Mesenchymal stem cell (in vitro differentiated cells and primary cell): ENCODE measurements at regions not wholly inside any gene's neighbourhood (a gene's known extent, or its start where the extent isn't known, plus 50 kb on each side); places are given as distances from the start of the nearest gene placed in this dataset.

Experiments
- DNase-seq: peaks from one replicate; pipeline ENCODE4 v3.0.0-alpha.2; 2013
- H2AFZ ChIP-seq: one replicate; pipeline ENCODE4 v1.6.1; 2013; ENCODE audit warnings: low read depth, mild to moderate bottlenecking, control low read depth, inconsistent platforms, low read length, moderate library complexity
- H2AK5ac ChIP-seq: 2 replicates; pipeline ENCODE4 v1.6.1; 2013; ENCODE audit warnings: low read length, moderate library complexity, mild to moderate bottlenecking, inconsistent platforms; ENCODE audit not compliant: severe bottlenecking
- H2BK120ac ChIP-seq: one replicate; pipeline ENCODE4 v1.6.1; 2013; ENCODE audit warnings: low read depth, mild to moderate bottlenecking, inconsistent platforms, low read length, moderate library complexity
- H2BK12ac ChIP-seq, 2 experiments: one replicate each; pipeline ENCODE4 v1.6.1; 2013; ENCODE audit warnings: inconsistent platforms in 2 of 2, low read length in 2 of 2, mild to moderate bottlenecking in 2 of 2, moderate library complexity in 2 of 2, control low read depth in 1 of 2
- H2BK15ac ChIP-seq: one replicate; pipeline ENCODE4 v1.6.1; 2013; ENCODE audit warnings: mild to moderate bottlenecking, low read depth, inconsistent platforms; ENCODE audit not compliant: poor library complexity, severe bottlenecking
- H2BK5ac ChIP-seq: 2 replicates; pipeline ENCODE4 v1.6.1; 2013; ENCODE audit warnings: low read depth, mild to moderate bottlenecking, low read length, control low read depth, inconsistent platforms; ENCODE audit not compliant: poor library complexity, severe bottlenecking
- H3K14ac ChIP-seq, 2 experiments: one replicate each; pipeline ENCODE4 v1.6.1; 2013; ENCODE audit warnings: inconsistent platforms in 2 of 2, low read length in 2 of 2, control low read depth in 1 of 2, mild to moderate bottlenecking in 1 of 2, moderate library complexity in 1 of 2
- H3K18ac ChIP-seq, 2 experiments: one replicate each; pipeline ENCODE4 v1.6.1; 2013; ENCODE audit warnings: inconsistent platforms in 2 of 2, low read length in 2 of 2, control low read depth in 1 of 2, low read depth in 1 of 2, mild to moderate bottlenecking in 1 of 2
- H3K23ac ChIP-seq, 2 experiments: one replicate each; pipeline ENCODE4 v1.6.1; 2013; ENCODE audit warnings: inconsistent platforms in 2 of 2, low read length in 2 of 2, mild to moderate bottlenecking in 2 of 2, moderate library complexity in 2 of 2, control low read depth in 1 of 2
- H3K27ac ChIP-seq: 2 replicates; pipeline ENCODE4 v1.5.1; 2013; ENCODE audit warnings: mild to moderate bottlenecking, moderate library complexity, low read length, control low read depth, inconsistent platforms; ENCODE audit not compliant: poor library complexity, severe bottlenecking
- H3K27me3 ChIP-seq, 2 experiments: 2 replicates each; pipeline versions ENCODE4 v1.6.1 to v1.7.0; 2013; ENCODE audit warnings: low read length in 2 of 2, mild to moderate bottlenecking in 2 of 2, moderate library complexity in 2 of 2, control low read depth in 1 of 2, inconsistent platforms in 1 of 2; ENCODE audit not compliant: control insufficient read depth in 1 of 2, insufficient read depth in 1 of 2
- H3K36me3 ChIP-seq, 2 experiments: 2 replicates each; pipeline versions ENCODE4 v1.6.1 to v1.7.0; 2013; ENCODE audit warnings: low read length in 2 of 2, control low read depth in 1 of 2, inconsistent platforms in 1 of 2, low read depth in 1 of 2, mild to moderate bottlenecking in 1 of 2; ENCODE audit not compliant: insufficient read depth in 2 of 2, control insufficient read depth in 1 of 2
- H3K4ac ChIP-seq, 2 experiments: one replicate each; pipeline ENCODE4 v1.6.1; 2013; ENCODE audit warnings: inconsistent platforms in 2 of 2, low read length in 2 of 2, mild to moderate bottlenecking in 2 of 2, moderate library complexity in 2 of 2, control low read depth in 1 of 2, low read depth in 1 of 2
- H3K4me1 ChIP-seq: 2 replicates; pipeline ENCODE4 v1.6.1; 2013; ENCODE audit warnings: low read depth, low read length, control low read depth; ENCODE audit not compliant: control insufficient read depth, insufficient read depth
- H3K4me2 ChIP-seq: 2 replicates; pipeline ENCODE4 v1.6.1; 2013; ENCODE audit warnings: low read length, mild to moderate bottlenecking, inconsistent platforms; ENCODE audit not compliant: poor library complexity, severe bottlenecking
- H3K4me3 ChIP-seq, 2 experiments: 2 replicates each; pipeline versions ENCODE4 v1.5.1 to v1.7.0; 2013; ENCODE audit warnings: low read length in 2 of 2, mild to moderate bottlenecking in 2 of 2, control low read depth in 1 of 2, low read depth in 1 of 2; ENCODE audit not compliant: insufficient read depth in 1 of 2
- H3K79me1 ChIP-seq: replicated peaks from 2 replicates; pipeline ENCODE4 v1.6.1; 2013; ENCODE audit warnings: mild to moderate bottlenecking, control low read depth, low read length, inconsistent platforms; ENCODE audit not compliant: poor library complexity, severe bottlenecking
- H3K9ac ChIP-seq: 2 replicates; pipeline ENCODE4 v1.7.0; 2013; ENCODE audit warnings: mild to moderate bottlenecking, low read length, moderate library complexity
- H3K9me3 ChIP-seq: 2 replicates; pipeline ENCODE4 v1.7.0; 2013; ENCODE audit warnings: mild to moderate bottlenecking, low read length; ENCODE audit not compliant: control insufficient read depth
- H4K8ac ChIP-seq: one replicate; pipeline ENCODE4 v1.6.1; 2013; ENCODE audit warnings: inconsistent platforms, mild to moderate bottlenecking, low read length, moderate library complexity
- H4K91ac ChIP-seq: one replicate; pipeline ENCODE4 v1.6.1; 2013; ENCODE audit warnings: mild to moderate bottlenecking, low read length, inconsistent platforms
- WGBS: methylation state at CpG from one replicate; pipeline ENCODE4 v1.1.7; 2013; ENCODE audit warnings: mixed read lengths; 5-methylcytosine and 5-hydroxymethylcytosine counted together

- H3K9me3 ChIP-seq, result no peaks in the 10 kb centered on the region
- 59% methylated on average over 2 of the region's 2 CpGs for WGBS
- no peak overlapping the region for H4K91ac ChIP-seq
- DNase-seq, result no peak
- no peak overlapping the region for H3K4me2 ChIP-seq
- no peak overlapping the region for H2BK5ac ChIP-seq
- H3K4me3 ChIP-seq, result no peak overlapping the region
- H3K9ac ChIP-seq, result no peak overlapping the region
- H3K4ac ChIP-seq, result no peak overlapping the region
- H3K4me1 ChIP-seq, result no peaks in the 10 kb centered on the region
- H4K8ac ChIP-seq, result no peak overlapping the region
- H2BK15ac ChIP-seq, result no peak overlapping the region
- no peak overlapping the region for H2BK12ac ChIP-seq
- H3K36me3 ChIP-seq, result no peaks in the 10 kb centered on the region
- no peak overlapping the region for H3K27ac ChIP-seq
- no peak overlapping the region for H2AFZ ChIP-seq
- no peak overlapping the region for H3K23ac ChIP-seq
- no peaks in the 10 kb centered on the region for H3K79me1 ChIP-seq
- H2AK5ac ChIP-seq, result no peak overlapping the region
- H3K27me3 ChIP-seq, result peaks cover 0 to 3% of the 10 kb centered on the region in 2 experiments
- H2BK120ac ChIP-seq, result no peak overlapping the region
- no peak overlapping the region for H3K14ac ChIP-seq
- no peak overlapping the region for H3K18ac ChIP-seq
Observed at GRCh38 chr9:71592400-71592799, 175.9 kb downstream of the CEMIP2 start.

GRCh38 chr9:71590362-71590761, 178.0 kb downstream of the CEMIP2 start:
- Histone ChIP-seq H3K14ac (no peak overlapping the region), H4K91ac (no peak overlapping the region), H3K9me3 (no peaks in the 10 kb centered on the region), H2AFZ (no peak overlapping the region), H2BK15ac (no peak overlapping the region), H4K8ac (no peak overlapping the region), H3K4me2 (no peak overlapping the region), H2BK12ac (no peak overlapping the region), H2BK5ac (no peak overlapping the region), H3K4me1 (no peaks in the 10 kb centered on the region), H3K36me3 (no peaks in the 10 kb centered on the region), H3K79me1 (no peaks in the 10 kb centered on the region), H3K4me3 (no peak overlapping the region), H3K4ac (no peak overlapping the region), H3K18ac (no peak overlapping the region), H3K27ac (no peak overlapping the region), H3K9ac (no peak overlapping the region), H3K27me3 (peaks cover 0 to 3% of the 10 kb centered on the region in 2 experiments), H2BK120ac (no peak overlapping the region), H3K23ac (no peak overlapping the region), H2AK5ac (no peak overlapping the region)
- DNase-seq, result no peak
- 68% methylated on average over 2 of the region's 3 CpGs for WGBS

- Histone ChIP-seq H3K27me3 (peaks cover 0 to 3% of the 10 kb centered on the region in 2 experiments), H4K8ac (no peak overlapping the region), H3K18ac (no peak overlapping the region), H3K4me1 (no peaks in the 10 kb centered on the region), H3K4me2 (no peak overlapping the region), H3K9me3 (no peaks in the 10 kb centered on the region), H3K14ac (no peak overlapping the region), H3K36me3 (no peaks in the 10 kb centered on the region), H3K9ac (no peak overlapping the region), H4K91ac (no peak overlapping the region), H3K79me1 (no peaks in the 10 kb centered on the region), H3K4ac (no peak overlapping the region), H2BK5ac (no peak overlapping the region), H2AFZ (no peak overlapping the region), H3K23ac (no peak overlapping the region), H2BK15ac (no peak overlapping the region), H2BK12ac (no peak overlapping the region), H3K4me3 (no peak overlapping the region), H3K27ac (no peak overlapping the region), H2AK5ac (no peak overlapping the region), H2BK120ac (no peak overlapping the region)
- WGBS, result 74% methylated on average over 5 of the region's 6 CpGs
- DNase-seq, result no peak
Observed at GRCh38 chr9:71589612-71590011, 178.7 kb downstream of the CEMIP2 start.

- H2BK12ac ChIP-seq, result no peak overlapping the region
- H3K23ac ChIP-seq, result no peak overlapping the region
- H4K8ac ChIP-seq, result no peak overlapping the region
- DNase-seq, result peak; percentile 39
- no peak overlapping the region for H4K91ac ChIP-seq
- no peak overlapping the region for H3K27ac ChIP-seq
- H3K9me3 ChIP-seq, result no peaks in the 10 kb centered on the region
- no peaks in the 10 kb centered on the region for H3K79me1 ChIP-seq
- H3K27me3 ChIP-seq, result no peaks in the 10 kb centered on the region
- H2BK5ac ChIP-seq, result no peak overlapping the region
- H3K9ac ChIP-seq, result no peak overlapping the region
- no peak overlapping the region for H3K4me3 ChIP-seq
- H3K4me2 ChIP-seq, result no peak overlapping the region
- no peaks in the 10 kb centered on the region for H3K36me3 ChIP-seq
- 60% methylated on average over 3 of the region's 5 CpGs for WGBS
- H2BK120ac ChIP-seq, result no peak overlapping the region
- no peak overlapping the region for H2AFZ ChIP-seq
- H3K18ac ChIP-seq, result no peak overlapping the region
- H2AK5ac ChIP-seq, result no peak overlapping the region
- H2BK15ac ChIP-seq, result no peak overlapping the region
- H3K4ac ChIP-seq, result no peak overlapping the region
- H3K4me1 ChIP-seq, result no peaks in the 10 kb centered on the region
- no peak overlapping the region for H3K14ac ChIP-seq
Observed at GRCh38 chr9:71587576-71588362, 180.5 kb downstream of the CEMIP2 start.
